Ascending aorta (tissue), 2 donors: ENCODE measurements at regions not wholly inside any gene's neighbourhood (a gene's known extent, or its start where the extent isn't known, plus 50 kb on each side); places are given as distances from the start of the nearest gene placed in this dataset.

Experiments
- DNase-seq, 2 donors: peaks; one replicate each; pipeline ENCODE4 v3.0.0-alpha.2; 2019; ENCODE audit warnings: low spot score in 2 of 2
- H3K27ac ChIP-seq, 2 donors: fragments of 200-600 bp; sonication (generic); one replicate each; pipeline ENCODE4 v1.5.1; 2016 to 2017; ENCODE audit warnings: mild to moderate bottlenecking in 1 of 2
- H3K27me3 ChIP-seq: fragments of 200-600 bp; sonication (generic); one replicate; pipeline ENCODE4 v1.5.1; 2017
- H3K36me3 ChIP-seq, 2 donors: fragments of 200-600 bp; sonication (generic); one replicate each; pipeline ENCODE4 v1.5.1; 2016
- H3K4me1 ChIP-seq, 2 donors: fragments of 200-600 bp; sonication (generic); one replicate each; pipeline ENCODE4 v1.5.1; 2016 to 2017; ENCODE audit warnings: mild to moderate bottlenecking in 1 of 2
- H3K4me3 ChIP-seq, 2 donors: fragments of 200-600 bp; sonication (generic); one replicate each; pipeline ENCODE4 v1.5.1; 2016 to 2017; ENCODE audit warnings: mild to moderate bottlenecking in 1 of 2
- H3K9me3 ChIP-seq, 2 donors: fragments of 200-600 bp; sonication (generic); one replicate each; pipeline ENCODE4 v1.5.1; 2016
- intact Hi-C: fragments of 100-400 bp; cut with DNase I; formaldehyde crosslinking; loops from one replicate; pipeline ENCODE4 v1.15.1; 2023
- TF ChIP-seq, protein P1 (sequence below), 3 experiments: fragments of 200-600 bp in 2 of 3; fragments of 450-650 bp in 1 of 3; sonication (generic) in 2 of 3; IDR thresholded peaks; one replicate each; pipeline ENCODE4 v1.5.1; 2016 to 2019; ENCODE audit warnings: antibody characterized with exemption in 3 of 3, mild to moderate bottlenecking in 1 of 3, moderate library complexity in 1 of 3

DNA sequence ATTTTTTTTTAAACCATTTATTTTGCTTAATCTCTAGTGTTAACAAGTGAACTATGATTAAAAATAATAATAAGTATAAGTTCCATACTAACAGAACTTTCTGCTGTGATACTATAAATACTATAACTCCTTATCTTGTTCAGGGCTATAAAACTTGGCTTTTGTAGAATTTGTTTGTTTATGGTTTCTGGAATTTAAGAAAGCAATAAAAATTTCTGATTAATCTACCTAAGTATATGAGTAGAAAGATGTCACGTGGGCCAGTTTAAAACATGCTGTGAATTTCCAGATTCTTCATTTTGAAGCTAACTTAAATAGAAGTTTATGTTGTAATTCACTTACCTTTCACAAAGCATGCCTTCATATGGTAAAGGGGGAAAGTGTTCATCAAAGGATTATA, 1236.3 kb upstream of the ACVR2A start:
- Histone ChIP-seq H3K4me1 (no peaks in the 10 kb centered on the region), H3K9me3 (no peaks in the 10 kb centered on the region), H3K36me3 (no peaks in the 10 kb centered on the region), H3K27ac (no peak overlapping the region), H3K4me3 (no peak overlapping the region), H3K27me3 (no peaks in the 10 kb centered on the region)
- intact Hi-C loops: no loop called here
- no peak for DNase-seq
- TF ChIP-seq, protein P1, sequence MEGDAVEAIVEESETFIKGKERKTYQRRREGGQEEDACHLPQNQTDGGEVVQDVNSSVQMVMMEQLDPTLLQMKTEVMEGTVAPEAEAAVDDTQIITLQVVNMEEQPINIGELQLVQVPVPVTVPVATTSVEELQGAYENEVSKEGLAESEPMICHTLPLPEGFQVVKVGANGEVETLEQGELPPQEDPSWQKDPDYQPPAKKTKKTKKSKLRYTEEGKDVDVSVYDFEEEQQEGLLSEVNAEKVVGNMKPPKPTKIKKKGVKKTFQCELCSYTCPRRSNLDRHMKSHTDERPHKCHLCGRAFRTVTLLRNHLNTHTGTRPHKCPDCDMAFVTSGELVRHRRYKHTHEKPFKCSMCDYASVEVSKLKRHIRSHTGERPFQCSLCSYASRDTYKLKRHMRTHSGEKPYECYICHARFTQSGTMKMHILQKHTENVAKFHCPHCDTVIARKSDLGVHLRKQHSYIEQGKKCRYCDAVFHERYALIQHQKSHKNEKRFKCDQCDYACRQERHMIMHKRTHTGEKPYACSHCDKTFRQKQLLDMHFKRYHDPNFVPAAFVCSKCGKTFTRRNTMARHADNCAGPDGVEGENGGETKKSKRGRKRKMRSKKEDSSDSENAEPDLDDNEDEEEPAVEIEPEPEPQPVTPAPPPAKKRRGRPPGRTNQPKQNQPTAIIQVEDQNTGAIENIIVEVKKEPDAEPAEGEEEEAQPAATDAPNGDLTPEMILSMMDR (IDR thresholded peaks at IDR 0.05): no peak

DNA sequence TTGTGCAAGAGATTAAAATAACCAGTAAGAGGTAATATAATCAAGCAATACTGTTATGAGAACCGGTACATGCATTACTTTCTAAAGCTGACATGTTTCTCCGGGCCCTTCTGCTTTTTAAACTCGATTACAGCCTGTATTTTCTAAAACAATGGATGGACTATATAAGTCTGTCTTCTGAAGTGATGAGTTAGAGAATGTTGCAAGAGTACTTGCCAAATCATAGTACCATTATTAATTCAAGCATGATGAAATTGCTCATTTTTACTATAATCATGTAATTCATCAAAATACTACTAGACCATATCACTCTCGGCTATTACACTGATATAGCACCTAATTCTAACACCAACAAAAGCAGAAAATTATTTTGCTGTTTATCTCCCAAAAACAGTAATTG, 1240.3 kb upstream of the ACVR2A start:
- H3K4me1 ChIP-seq: no peaks in the 10 kb centered on the region
- H3K4me3 ChIP-seq: no peak overlapping the region
- TF ChIP-seq, protein P1 (IDR thresholded peaks at IDR 0.05): no peak
- H3K9me3 ChIP-seq: no peaks in the 10 kb centered on the region
- H3K27ac ChIP-seq: no peak overlapping the region
- no peaks in the 10 kb centered on the region for H3K36me3 ChIP-seq
- intact Hi-C loops: no loop called here
- H3K27me3 ChIP-seq: no peaks in the 10 kb centered on the region
- DNase-seq: no peak

DNA sequence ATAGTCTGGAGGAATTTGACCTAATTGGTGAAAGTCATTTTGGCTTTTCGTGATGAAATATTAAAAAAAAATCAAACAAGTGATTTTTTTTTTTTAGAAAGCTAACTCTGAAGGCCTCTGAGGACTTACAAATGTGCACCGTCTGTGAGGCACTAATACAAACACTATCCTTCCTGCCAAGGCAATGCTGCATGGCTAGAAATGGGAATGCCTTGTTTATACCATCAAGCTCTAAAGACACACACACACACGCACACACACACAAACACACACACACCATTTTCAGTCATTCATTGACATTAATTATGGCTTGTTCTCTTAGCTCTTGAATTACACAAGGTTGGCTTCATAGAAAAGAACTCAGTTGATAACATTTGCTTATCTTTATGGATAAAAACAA, 1242.0 kb upstream of the ACVR2A start:
- Histone ChIP-seq H3K4me3 (no peak overlapping the region), H3K27ac (no peak overlapping the region), H3K36me3 (no peaks in the 10 kb centered on the region), H3K9me3 (no peaks in the 10 kb centered on the region), H3K27me3 (no peaks in the 10 kb centered on the region), H3K4me1 (no peaks in the 10 kb centered on the region)
- TF ChIP-seq, protein P1 (IDR thresholded peaks at IDR 0.05): no peak
- intact Hi-C loops: no loop called here
- DNase-seq: no peak

DNA sequence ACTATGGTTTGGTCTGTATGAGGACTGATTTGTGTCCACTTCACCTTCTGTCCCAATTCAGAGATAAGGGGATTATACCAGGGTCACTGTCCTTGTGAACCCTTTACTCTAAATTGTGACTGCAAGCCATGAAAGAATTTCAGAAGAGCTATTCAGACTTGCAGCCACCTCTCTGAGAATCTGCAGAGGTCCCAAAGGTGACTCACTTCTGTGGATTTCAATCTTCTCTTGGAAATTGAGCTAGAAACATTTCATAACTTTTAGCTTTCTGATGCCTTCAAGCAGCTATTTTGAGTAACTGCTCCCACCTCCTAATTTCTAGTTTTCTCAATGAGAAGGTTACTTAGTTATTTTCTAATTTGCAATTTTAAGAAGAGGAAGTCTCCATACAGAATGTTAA, 1242.4 kb upstream of the ACVR2A start:
- no peak for DNase-seq
- Histone ChIP-seq H3K27me3 (no peaks in the 10 kb centered on the region), H3K4me1 (no peaks in the 10 kb centered on the region), H3K4me3 (no peak overlapping the region), H3K27ac (no peak overlapping the region), H3K9me3 (no peaks in the 10 kb centered on the region), H3K36me3 (no peaks in the 10 kb centered on the region)
- TF ChIP-seq, protein P1 (IDR thresholded peaks at IDR 0.05): no peak
- intact Hi-C loops: no loop called here

DNA sequence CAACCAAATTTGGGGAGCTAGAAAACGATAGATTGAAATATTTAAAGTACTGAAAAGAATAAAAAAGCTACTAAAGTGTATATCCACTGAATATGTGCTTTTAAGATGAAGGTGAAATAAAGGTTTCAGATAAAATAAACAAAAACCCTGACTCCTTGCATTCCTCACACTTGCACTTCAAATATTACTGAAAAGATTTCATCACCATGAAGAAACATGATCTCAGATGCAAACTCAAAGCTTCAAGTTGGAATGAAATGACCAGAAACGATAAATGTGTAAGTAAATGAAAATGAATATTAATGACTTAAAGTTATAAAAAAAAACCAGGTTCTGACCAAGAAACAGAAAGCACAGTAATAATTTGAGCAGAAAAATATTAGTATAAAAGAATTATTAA, 1246.0 kb upstream of the ACVR2A start:
- intact Hi-C loops: no loop called here
- no peak for DNase-seq
- TF ChIP-seq, protein P1 (IDR thresholded peaks at IDR 0.05): no peak
- Histone ChIP-seq H3K27ac (no peak overlapping the region), H3K36me3 (no peaks in the 10 kb centered on the region), H3K4me3 (no peak overlapping the region), H3K27me3 (no peaks in the 10 kb centered on the region), H3K9me3 (no peaks in the 10 kb centered on the region), H3K4me1 (no peaks in the 10 kb centered on the region)

DNA sequence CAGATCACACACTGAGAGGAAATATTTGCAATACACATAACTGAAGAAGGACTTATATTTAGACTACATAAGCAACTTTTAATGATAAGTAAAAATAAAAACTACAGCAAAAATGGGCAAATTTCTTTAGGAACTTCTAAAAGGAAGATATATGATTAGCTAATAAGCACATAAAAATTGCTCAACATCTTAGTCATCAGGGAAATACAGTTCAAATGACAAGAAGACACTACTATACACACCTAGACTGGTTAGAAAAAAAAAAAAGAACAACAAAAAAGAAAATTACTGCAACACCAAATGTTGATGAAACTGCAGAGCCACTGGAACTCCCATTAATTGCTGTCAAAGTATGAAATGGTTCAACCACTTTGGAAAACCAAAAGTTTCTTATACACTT, 1247.5 kb upstream of the ACVR2A start:
- H3K27me3 ChIP-seq: no peaks in the 10 kb centered on the region
- TF ChIP-seq, protein P1 (IDR thresholded peaks at IDR 0.05): no peak
- no peak overlapping the region for H3K27ac ChIP-seq
- H3K4me1 ChIP-seq: no peaks in the 10 kb centered on the region
- no peaks in the 10 kb centered on the region for H3K9me3 ChIP-seq
- no peak for DNase-seq
- no peak overlapping the region for H3K4me3 ChIP-seq
- intact Hi-C loops: no loop called here
- H3K36me3 ChIP-seq: no peaks in the 10 kb centered on the region
